Loucy (cell line): ENCODE measurements at regions not wholly inside any gene's neighbourhood (a gene's known extent, or its start where the extent isn't known, plus 50 kb on each side); places are given as distances from the start of the nearest gene placed in this dataset.

Experiments used
- CTCF ChIP-seq: fragments of 200-600 bp; sonication (generic); conservative IDR thresholded peaks from 2 replicates; pipeline ENCODE4 v1.5.1; 2014; ENCODE audit warnings: mild to moderate bottlenecking, antibody characterized with exemption, low read length
- EZH2phosphoT487 ChIP-seq: fragments of 200-600 bp; IDR thresholded peaks from 2 replicates; pipeline ENCODE4 v1.6.1; 2018; ENCODE audit warnings: antibody characterized with exemption, mild to moderate bottlenecking, moderate library complexity, borderline replicate concordance

- TF ChIP-seq CTCF (no peak), EZH2phosphoT487 (no peak)
Measured at GRCh38 chr2:14157816-14158215, 474.7 kb upstream of the LRATD1 start.
